GM20000 (cell line): ENCODE measurements at regions not wholly inside any gene's neighbourhood (a gene's known extent, or its start where the extent isn't known, plus 50 kb on each side); places are given as distances from the start of the nearest gene placed in this dataset.

ENCODE experiments used
- DNase-seq: peaks from one replicate; pipeline ENCODE4 v3.0.0; 2012; ENCODE audit warnings: low spot score
- TF ChIP-seq, protein P1 (sequence below): IDR thresholded peaks from 2 replicates; pipeline ENCODE4 v1.5.1; 2012; ENCODE audit warnings: mild to moderate bottlenecking, control low read depth; ENCODE audit errors: extremely low read depth, missing control alignments

DNA sequence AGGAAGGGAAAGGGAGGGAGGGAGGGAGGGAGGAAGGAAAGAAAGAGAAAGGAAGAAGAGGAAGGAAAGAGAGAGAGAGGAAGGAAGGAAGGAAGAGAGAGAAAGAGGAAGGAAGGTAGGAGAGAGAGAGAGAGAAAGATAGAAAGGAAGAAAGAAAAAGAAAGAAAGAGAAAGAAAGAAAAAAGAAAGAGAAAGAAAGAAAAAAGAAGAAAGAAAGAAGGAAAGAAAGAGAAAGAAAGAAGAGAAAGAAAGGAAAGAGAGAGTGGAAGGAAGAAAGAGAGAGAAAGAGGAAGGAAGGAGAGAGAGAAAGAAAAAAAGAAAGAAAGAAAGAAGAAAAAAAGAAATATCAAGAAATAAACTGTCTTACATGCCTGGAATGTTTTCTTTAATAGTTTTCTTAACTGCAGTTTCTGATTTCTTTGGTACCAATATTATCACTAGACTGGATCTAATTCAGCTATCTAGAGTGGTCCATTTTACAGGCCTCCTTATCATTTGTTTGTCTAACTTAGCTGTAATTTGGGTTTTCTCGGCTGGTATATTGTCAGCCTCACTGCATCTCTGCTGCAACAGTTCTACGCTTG is 59.6 kb upstream of the MBOAT2 start:
- TF ChIP-seq, protein P1, sequence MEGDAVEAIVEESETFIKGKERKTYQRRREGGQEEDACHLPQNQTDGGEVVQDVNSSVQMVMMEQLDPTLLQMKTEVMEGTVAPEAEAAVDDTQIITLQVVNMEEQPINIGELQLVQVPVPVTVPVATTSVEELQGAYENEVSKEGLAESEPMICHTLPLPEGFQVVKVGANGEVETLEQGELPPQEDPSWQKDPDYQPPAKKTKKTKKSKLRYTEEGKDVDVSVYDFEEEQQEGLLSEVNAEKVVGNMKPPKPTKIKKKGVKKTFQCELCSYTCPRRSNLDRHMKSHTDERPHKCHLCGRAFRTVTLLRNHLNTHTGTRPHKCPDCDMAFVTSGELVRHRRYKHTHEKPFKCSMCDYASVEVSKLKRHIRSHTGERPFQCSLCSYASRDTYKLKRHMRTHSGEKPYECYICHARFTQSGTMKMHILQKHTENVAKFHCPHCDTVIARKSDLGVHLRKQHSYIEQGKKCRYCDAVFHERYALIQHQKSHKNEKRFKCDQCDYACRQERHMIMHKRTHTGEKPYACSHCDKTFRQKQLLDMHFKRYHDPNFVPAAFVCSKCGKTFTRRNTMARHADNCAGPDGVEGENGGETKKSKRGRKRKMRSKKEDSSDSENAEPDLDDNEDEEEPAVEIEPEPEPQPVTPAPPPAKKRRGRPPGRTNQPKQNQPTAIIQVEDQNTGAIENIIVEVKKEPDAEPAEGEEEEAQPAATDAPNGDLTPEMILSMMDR = no peak
- no peak for DNase-seq

DNA sequence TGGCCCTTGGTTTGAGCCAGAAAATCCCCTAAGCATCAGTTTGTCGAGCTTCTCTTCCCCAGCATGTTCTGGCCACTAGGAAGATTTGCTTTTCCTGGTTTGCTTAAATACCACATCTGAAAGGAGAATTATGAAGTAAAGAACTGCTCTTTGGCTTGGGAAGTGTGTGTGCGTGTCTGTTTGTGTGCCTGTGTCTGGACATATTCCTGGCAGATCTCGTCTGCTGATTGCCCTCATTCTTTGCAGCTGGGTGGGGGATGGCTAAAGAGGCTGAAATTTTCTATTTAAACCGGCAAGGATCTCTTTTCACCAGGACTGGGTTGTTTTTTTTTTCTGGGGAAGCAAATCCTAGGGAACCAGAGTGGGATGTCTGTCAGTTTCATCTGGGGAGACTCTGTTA is 57.3 kb upstream of the MBOAT2 start:
- DNase-seq = no peak
- TF ChIP-seq, protein P1 = no peak

GRCh38 chr2:9057939-9058761 is 54.7 kb upstream of the MBOAT2 start:
- TF ChIP-seq, protein P1 = no peak
- DNase-seq = no peak

- DNase-seq = no peak
- TF ChIP-seq, protein P1 = no peak
Measured at GRCh38 chr2:9055471-9055870, 52.0 kb upstream of the MBOAT2 start.

DNA sequence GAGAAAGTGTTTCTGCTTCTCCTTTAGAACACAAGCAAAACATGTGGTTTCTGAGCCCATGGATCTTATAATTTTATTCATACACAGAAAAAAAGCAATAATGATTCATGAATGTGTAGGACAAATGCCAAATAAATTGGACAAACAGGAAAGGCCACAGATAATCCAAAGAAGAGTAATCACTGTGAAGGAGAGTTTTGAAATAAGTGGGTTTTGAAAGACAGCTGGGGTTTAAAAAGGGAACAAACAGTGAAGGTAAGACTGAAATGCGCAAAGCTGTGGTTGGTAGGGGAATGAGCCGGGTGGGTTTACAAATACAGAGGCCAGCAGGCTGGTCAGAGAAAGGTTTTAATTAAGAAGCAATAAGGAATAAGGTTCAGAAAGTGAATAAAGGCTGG is 50.0 kb upstream of the MBOAT2 start:
- DNase-seq = no peak
- TF ChIP-seq, protein P1 = no peak
